Lower lobe of right lung (tissue), 2 donors: ENCODE measurements at regions not wholly inside any gene's neighbourhood (a gene's known extent, or its start where the extent isn't known, plus 50 kb on each side); places are given as distances from the start of the nearest gene placed in this dataset.

ENCODE experiments used
- ATAC-seq, 2 donors: fragments of 200-7000 bp; cut with Tn5 transposase; one replicate each; pipeline ENCODE4 v1.9.1; 2020 to 2022; ENCODE audit warnings: mild to moderate bottlenecking in 2 of 2, moderate library complexity in 2 of 2
- DNase-seq: peaks from one replicate; pipeline ENCODE4 v3.0.0-alpha.2; 2020
- H3K27ac ChIP-seq: fragments of 200-600 bp; one replicate; pipeline ENCODE4 v1.8.0; 2022
- H3K27me3 ChIP-seq: fragments of 200-600 bp; one replicate; pipeline ENCODE4 v1.8.0; 2022; ENCODE audit warnings: low read depth
- H3K36me3 ChIP-seq: fragments of 200-600 bp; one replicate; pipeline ENCODE4 v1.8.0; 2022; ENCODE audit warnings: mild to moderate bottlenecking
- H3K4me1 ChIP-seq: fragments of 200-600 bp; one replicate; pipeline ENCODE4 v1.8.0; 2022
- H3K4me3 ChIP-seq: fragments of 200-600 bp; one replicate; pipeline ENCODE4 v1.8.0; 2022; ENCODE audit warnings: mild to moderate bottlenecking
- H3K9me3 ChIP-seq: fragments of 200-600 bp; one replicate; pipeline ENCODE4 v1.8.0; 2022
- CTCF ChIP-seq: fragments of 200-600 bp; IDR thresholded peaks from one replicate; pipeline ENCODE4 v1.8.0; 2022; ENCODE audit warnings: antibody characterized with exemption, mild to moderate bottlenecking
- intact Hi-C: fragments of 100-400 bp; cut with DNase I; formaldehyde crosslinking; loops from one replicate; pipeline ENCODE4 v1.11.0; 2022
- donor health status: DM: no; HTN: yes; CAD: no; lungs with severe emphysema.

- Histone ChIP-seq H3K27ac (no peak overlapping the region), H3K4me1 (no peaks in the 10 kb centered on the region), H3K27me3 (no peaks in the 10 kb centered on the region), H3K36me3 (no peaks in the 10 kb centered on the region), H3K4me3 (no peak overlapping the region), H3K9me3 (no peaks in the 10 kb centered on the region)
- intact Hi-C loops = no loop called here
- DNase-seq = no peak
- ATAC-seq = no peak
- no peak for TF ChIP-seq CTCF
Measured at GRCh38 chr3:191148131-191148530, 50.9 kb upstream of the OSTN start.

- ATAC-seq (no peak), DNase-seq (no peak)
- Histone ChIP-seq H3K27me3 (no peaks in the 10 kb centered on the region), H3K4me3 (no peak overlapping the region), H3K27ac (no peak overlapping the region), H3K4me1 (no peaks in the 10 kb centered on the region), H3K36me3 (no peaks in the 10 kb centered on the region), H3K9me3 (no peaks in the 10 kb centered on the region)
- intact Hi-C loops = no loop called here
- no peak for TF ChIP-seq CTCF
Measured at GRCh38 chr3:191143224-191143623, 55.8 kb upstream of the OSTN start.

GRCh38 chr3:191141728-191142127 is 57.3 kb upstream of the OSTN start:
- Histone ChIP-seq H3K36me3 (no peaks in the 10 kb centered on the region), H3K4me3 (no peak overlapping the region), H3K27me3 (no peaks in the 10 kb centered on the region), H3K27ac (no peak overlapping the region), H3K4me1 (no peaks in the 10 kb centered on the region), H3K9me3 (no peaks in the 10 kb centered on the region)
- DNase-seq = no peak
- ATAC-seq = no peak
- intact Hi-C loops = no loop called here
- TF ChIP-seq CTCF = no peak

GRCh38 chr3:191139736-191140135 is 59.3 kb upstream of the OSTN start:
- intact Hi-C loops = no loop called here
- no peak overlapping the region for H3K4me3 ChIP-seq
- H3K27me3 ChIP-seq = no peaks in the 10 kb centered on the region
- no peaks in the 10 kb centered on the region for H3K36me3 ChIP-seq
- no peak for DNase-seq
- H3K4me1 ChIP-seq = no peaks in the 10 kb centered on the region
- no peak overlapping the region for H3K27ac ChIP-seq
- no peaks in the 10 kb centered on the region for H3K9me3 ChIP-seq
- ATAC-seq = no peak
- no peak for TF ChIP-seq CTCF

- H3K36me3 ChIP-seq = no peaks in the 10 kb centered on the region
- intact Hi-C loops = no loop called here
- H3K27ac ChIP-seq = no peak overlapping the region
- DNase-seq (no peak), ATAC-seq (no peak)
- no peaks in the 10 kb centered on the region for H3K4me1 ChIP-seq
- no peak for TF ChIP-seq CTCF
- H3K4me3 ChIP-seq = no peak overlapping the region
- H3K9me3 ChIP-seq = no peaks in the 10 kb centered on the region
- no peaks in the 10 kb centered on the region for H3K27me3 ChIP-seq
Measured at GRCh38 chr3:191138937-191139336, 60.1 kb upstream of the OSTN start.

GRCh38 chr3:191137708-191138107 is 61.3 kb upstream of the OSTN start:
- no peak overlapping the region for H3K4me3 ChIP-seq
- H3K27me3 ChIP-seq = no peaks in the 10 kb centered on the region
- H3K36me3 ChIP-seq = no peaks in the 10 kb centered on the region
- ATAC-seq (no peak), DNase-seq (no peak)
- no peaks in the 10 kb centered on the region for H3K9me3 ChIP-seq
- no peaks in the 10 kb centered on the region for H3K4me1 ChIP-seq
- no peak for TF ChIP-seq CTCF
- intact Hi-C loops = no loop called here
- no peak overlapping the region for H3K27ac ChIP-seq
